ENCODE measurements at regions not wholly inside any gene's neighbourhood (a gene's known extent, or its start where the extent isn't known, plus 50 kb on each side); places are given as distances from the start of the nearest gene placed in this dataset.

DNA sequence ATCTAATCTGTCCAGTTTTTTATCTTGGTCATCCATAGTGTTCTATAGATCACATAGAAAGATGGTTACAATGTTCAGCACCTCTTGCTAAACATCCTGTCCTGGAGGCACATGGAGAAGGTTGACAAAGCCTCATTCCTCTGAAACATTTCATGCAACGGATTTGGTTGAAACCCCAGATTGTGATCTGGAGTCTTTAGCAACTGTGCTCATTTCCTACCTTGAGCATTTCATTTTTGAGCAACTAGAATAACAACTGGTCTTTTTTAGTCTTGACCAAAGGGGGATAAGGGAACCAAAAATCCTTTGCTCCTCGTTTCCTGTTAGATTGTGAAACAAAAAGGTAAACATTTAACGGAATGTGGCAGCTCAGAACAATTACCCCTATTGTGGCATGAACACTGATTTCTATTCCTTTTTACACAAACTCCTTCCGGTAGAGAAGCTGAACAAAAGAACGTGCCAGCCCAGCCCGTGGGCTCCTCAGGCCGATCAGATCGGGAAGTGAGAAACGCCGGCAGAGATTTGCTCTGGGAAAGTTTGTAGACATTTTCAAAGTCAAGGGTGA lies 94.7 kb upstream of the ERRFI1 start:
- TF ChIP-seq CTCF (IDR thresholded peaks at IDR 0.05; ENCODE audit: low read length) (no peak), EZH2 (IDR thresholded peaks at IDR 0.05; ENCODE audit: borderline replicate concordance, low read length) (no peak)
